ENCODE measurements at regions not wholly inside any gene's neighbourhood (a gene's known extent, or its start where the extent isn't known, plus 50 kb on each side); places are given as distances from the start of the nearest gene placed in this dataset.

DNA sequence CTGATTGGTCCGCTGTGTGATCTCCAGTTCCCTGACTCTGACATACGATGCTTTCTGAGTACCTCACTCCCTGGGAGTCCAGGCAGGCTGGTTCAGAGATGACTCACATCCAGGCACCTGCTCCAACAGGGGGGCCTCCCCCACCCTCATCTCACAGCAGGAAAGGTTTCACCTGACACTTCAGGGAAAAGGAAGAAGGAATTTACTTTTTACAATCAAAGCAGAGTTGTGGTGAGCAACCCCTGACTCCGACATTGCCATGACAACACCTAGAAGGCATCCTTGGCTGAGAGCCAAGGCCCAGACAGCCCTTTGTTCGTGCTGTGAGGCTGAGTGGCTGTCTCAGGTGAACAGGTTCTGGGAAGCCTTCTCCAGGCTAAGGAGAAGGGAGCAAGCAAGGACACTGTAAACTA, 164.6 kb upstream of the GJB5 start:
- TF ChIP-seq, protein P1, sequence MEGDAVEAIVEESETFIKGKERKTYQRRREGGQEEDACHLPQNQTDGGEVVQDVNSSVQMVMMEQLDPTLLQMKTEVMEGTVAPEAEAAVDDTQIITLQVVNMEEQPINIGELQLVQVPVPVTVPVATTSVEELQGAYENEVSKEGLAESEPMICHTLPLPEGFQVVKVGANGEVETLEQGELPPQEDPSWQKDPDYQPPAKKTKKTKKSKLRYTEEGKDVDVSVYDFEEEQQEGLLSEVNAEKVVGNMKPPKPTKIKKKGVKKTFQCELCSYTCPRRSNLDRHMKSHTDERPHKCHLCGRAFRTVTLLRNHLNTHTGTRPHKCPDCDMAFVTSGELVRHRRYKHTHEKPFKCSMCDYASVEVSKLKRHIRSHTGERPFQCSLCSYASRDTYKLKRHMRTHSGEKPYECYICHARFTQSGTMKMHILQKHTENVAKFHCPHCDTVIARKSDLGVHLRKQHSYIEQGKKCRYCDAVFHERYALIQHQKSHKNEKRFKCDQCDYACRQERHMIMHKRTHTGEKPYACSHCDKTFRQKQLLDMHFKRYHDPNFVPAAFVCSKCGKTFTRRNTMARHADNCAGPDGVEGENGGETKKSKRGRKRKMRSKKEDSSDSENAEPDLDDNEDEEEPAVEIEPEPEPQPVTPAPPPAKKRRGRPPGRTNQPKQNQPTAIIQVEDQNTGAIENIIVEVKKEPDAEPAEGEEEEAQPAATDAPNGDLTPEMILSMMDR (IDR thresholded peaks at IDR 0.05; ENCODE audit: low read depth, low read length): no peak
- TF ChIP-seq EZH2phosphoT487 (IDR thresholded peaks at IDR 0.05; ENCODE audit: low read depth): no peak

Measured in OCI-LY3 (cell line).